Gastrocnemius medialis (tissue), 4 donors: ENCODE measurements at regions not wholly inside any gene's neighbourhood (a gene's known extent, or its start where the extent isn't known, plus 50 kb on each side); places are given as distances from the start of the nearest gene placed in this dataset.

Experiments
- POLR2A ChIP-seq, 2 donors: fragments of 450-650 bp; IDR thresholded peaks; one replicate each; pipeline ENCODE4 v1.6.1; 2017; ENCODE audit warnings: antibody characterized with exemption in 2 of 2, mild to moderate bottlenecking in 2 of 2, moderate library complexity in 2 of 2
- TF ChIP-seq, protein P1 (sequence below), 5 experiments: fragments of 450-650 bp in 3 of 5; fragments of 200-600 bp in 2 of 5; sonication (generic) in 2 of 5; IDR thresholded peaks in 4 of 5; conservative IDR thresholded peaks in 1 of 5; 1 replicate in 4 of 5; 2 replicates in 1 of 5; pipeline ENCODE4 v1.5.1; 2016 to 2019; ENCODE audit warnings: antibody characterized with exemption in 5 of 5, mild to moderate bottlenecking in 3 of 5, moderate library complexity in 3 of 5

DNA sequence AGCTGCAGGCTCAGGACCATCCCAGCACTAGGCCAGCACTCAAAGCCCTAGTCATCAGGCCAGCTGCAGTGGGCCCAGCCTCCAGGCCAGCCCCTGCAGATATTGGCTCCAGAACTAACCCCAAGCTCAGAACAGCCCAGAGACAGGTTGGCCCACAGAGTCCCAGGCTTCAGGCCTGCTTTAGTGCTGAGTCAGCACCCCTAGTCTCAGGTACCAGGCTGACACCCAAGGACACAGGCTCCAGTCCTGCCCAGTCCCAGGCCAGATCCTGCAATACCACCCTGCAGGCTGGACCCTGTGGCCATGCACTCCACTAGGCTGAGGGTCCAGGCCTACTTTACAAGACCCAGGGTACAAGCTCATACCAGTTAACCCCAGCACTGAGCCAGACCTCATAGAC is 234.4 kb upstream of the GPRIN3 start:
- TF ChIP-seq, protein P1, sequence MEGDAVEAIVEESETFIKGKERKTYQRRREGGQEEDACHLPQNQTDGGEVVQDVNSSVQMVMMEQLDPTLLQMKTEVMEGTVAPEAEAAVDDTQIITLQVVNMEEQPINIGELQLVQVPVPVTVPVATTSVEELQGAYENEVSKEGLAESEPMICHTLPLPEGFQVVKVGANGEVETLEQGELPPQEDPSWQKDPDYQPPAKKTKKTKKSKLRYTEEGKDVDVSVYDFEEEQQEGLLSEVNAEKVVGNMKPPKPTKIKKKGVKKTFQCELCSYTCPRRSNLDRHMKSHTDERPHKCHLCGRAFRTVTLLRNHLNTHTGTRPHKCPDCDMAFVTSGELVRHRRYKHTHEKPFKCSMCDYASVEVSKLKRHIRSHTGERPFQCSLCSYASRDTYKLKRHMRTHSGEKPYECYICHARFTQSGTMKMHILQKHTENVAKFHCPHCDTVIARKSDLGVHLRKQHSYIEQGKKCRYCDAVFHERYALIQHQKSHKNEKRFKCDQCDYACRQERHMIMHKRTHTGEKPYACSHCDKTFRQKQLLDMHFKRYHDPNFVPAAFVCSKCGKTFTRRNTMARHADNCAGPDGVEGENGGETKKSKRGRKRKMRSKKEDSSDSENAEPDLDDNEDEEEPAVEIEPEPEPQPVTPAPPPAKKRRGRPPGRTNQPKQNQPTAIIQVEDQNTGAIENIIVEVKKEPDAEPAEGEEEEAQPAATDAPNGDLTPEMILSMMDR (IDR thresholded peaks at IDR 0.05 in 4 of 5, conservative IDR thresholded peaks at IDR 0.05 in 1 of 5) = no peak
- TF ChIP-seq POLR2A (IDR thresholded peaks at IDR 0.05) = no peak
